HEK293 (cell line): ENCODE measurements at regions not wholly inside any gene's neighbourhood (a gene's known extent, or its start where the extent isn't known, plus 50 kb on each side); places are given as distances from the start of the nearest gene placed in this dataset.

Experiments used
- PBX3 ChIP-seq: sonication (generic); formaldehyde crosslinking; IDR thresholded peaks from 2 replicates; pipeline ENCODE4 v1.8.1; 2022; ENCODE audit warnings: mild to moderate bottlenecking, moderate library complexity, missing genetic modification reagents
- ZFP3 ChIP-seq: fragments of 450-650 bp; formaldehyde crosslinking; IDR thresholded peaks from 2 replicates; pipeline ENCODE4 v1.5.1; 2016; ENCODE audit warnings: low read depth, missing biosample characterization, missing genetic modification characterization
- ZNF629 ChIP-seq: fragments of 450-650 bp; formaldehyde crosslinking; IDR thresholded peaks from 2 replicates; pipeline ENCODE4 v1.5.1; 2017; ENCODE audit warnings: missing biosample characterization, missing genetic modification characterization
- TF ChIP-seq, protein P1 (sequence below): fragments of 450-650 bp; formaldehyde crosslinking; IDR thresholded peaks from 2 replicates; pipeline ENCODE4 v1.5.1; 2016; ENCODE audit warnings: missing biosample characterization, missing genetic modification characterization
- TF ChIP-seq, protein P2 (sequence below): fragments of 450-650 bp; formaldehyde crosslinking; IDR thresholded peaks from 2 replicates; pipeline ENCODE4 v1.5.1; 2017; ENCODE audit warnings: missing biosample characterization, missing genetic modification characterization

GRCh38 chr3:152944671-152945070 lies 109.7 kb downstream of the P2RY1 start:
- TF ChIP-seq, protein P1, sequence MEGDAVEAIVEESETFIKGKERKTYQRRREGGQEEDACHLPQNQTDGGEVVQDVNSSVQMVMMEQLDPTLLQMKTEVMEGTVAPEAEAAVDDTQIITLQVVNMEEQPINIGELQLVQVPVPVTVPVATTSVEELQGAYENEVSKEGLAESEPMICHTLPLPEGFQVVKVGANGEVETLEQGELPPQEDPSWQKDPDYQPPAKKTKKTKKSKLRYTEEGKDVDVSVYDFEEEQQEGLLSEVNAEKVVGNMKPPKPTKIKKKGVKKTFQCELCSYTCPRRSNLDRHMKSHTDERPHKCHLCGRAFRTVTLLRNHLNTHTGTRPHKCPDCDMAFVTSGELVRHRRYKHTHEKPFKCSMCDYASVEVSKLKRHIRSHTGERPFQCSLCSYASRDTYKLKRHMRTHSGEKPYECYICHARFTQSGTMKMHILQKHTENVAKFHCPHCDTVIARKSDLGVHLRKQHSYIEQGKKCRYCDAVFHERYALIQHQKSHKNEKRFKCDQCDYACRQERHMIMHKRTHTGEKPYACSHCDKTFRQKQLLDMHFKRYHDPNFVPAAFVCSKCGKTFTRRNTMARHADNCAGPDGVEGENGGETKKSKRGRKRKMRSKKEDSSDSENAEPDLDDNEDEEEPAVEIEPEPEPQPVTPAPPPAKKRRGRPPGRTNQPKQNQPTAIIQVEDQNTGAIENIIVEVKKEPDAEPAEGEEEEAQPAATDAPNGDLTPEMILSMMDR (tag by site-specific recombination), result no peak
- TF ChIP-seq ZFP3 (tag by site-specific recombination), result no peak
- no peak for TF ChIP-seq PBX3
- no peak for TF ChIP-seq ZNF629 (tag by site-specific recombination)
- TF ChIP-seq, protein P2, sequence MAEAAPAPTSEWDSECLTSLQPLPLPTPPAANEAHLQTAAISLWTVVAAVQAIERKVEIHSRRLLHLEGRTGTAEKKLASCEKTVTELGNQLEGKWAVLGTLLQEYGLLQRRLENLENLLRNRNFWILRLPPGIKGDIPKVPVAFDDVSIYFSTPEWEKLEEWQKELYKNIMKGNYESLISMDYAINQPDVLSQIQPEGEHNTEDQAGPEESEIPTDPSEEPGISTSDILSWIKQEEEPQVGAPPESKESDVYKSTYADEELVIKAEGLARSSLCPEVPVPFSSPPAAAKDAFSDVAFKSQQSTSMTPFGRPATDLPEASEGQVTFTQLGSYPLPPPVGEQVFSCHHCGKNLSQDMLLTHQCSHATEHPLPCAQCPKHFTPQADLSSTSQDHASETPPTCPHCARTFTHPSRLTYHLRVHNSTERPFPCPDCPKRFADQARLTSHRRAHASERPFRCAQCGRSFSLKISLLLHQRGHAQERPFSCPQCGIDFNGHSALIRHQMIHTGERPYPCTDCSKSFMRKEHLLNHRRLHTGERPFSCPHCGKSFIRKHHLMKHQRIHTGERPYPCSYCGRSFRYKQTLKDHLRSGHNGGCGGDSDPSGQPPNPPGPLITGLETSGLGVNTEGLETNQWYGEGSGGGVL (tag by site-specific recombination), result no peak
